K562 (cell line): ENCODE measurements at regions not wholly inside any gene's neighbourhood (a gene's known extent, or its start where the extent isn't known, plus 50 kb on each side); places are given as distances from the start of the nearest gene placed in this dataset.

Source experiments
- BHLHE40 ChIP-seq: IDR thresholded peaks from 2 replicates; pipeline ENCODE4 v1.6.1; 2011; ENCODE audit warnings: low read length, improper control_type of control experiment
- MEF2A ChIP-seq: IDR thresholded peaks from 2 replicates; pipeline ENCODE4 v1.6.1; 2011; ENCODE audit warnings: low read depth, mild to moderate bottlenecking, low read length, moderate library complexity; ENCODE audit not compliant: control insufficient read depth
- POLR2AphosphoS5 ChIP-seq: IDR thresholded peaks from 2 replicates; pipeline ENCODE4 v1.6.1; 2011; ENCODE audit warnings: mild to moderate bottlenecking, low read depth, low read length, moderate library complexity; ENCODE audit not compliant: control insufficient read depth, insufficient read depth
- TBP ChIP-seq: optimal IDR thresholded peaks from 2 replicates; pipeline ENCODE3; 2011; ENCODE audit warnings: low read depth, low read length, improper control_type of control experiment
- THRAP3 ChIP-seq: fragments of 450-650 bp; IDR thresholded peaks from 2 replicates; pipeline ENCODE4 v1.6.1; 2016; ENCODE audit warnings: mild to moderate bottlenecking, inconsistent platforms, borderline replicate concordance
- ZFPM2 ChIP-seq: fragments of 250-450 bp; sonication (Bioruptor Pico); IDR thresholded peaks from 2 replicates; pipeline ENCODE4 v1.5.1; 2022; ENCODE audit warnings: mild to moderate bottlenecking
- TF ChIP-seq, protein P1 (sequence below): IDR thresholded peaks from 2 replicates; pipeline ENCODE4 v1.6.1; 2016; ENCODE audit warnings: missing genetic modification characterization, missing compliant biosample characterization
- TF ChIP-seq, protein P2 (sequence below): fragments of 250-450 bp; sonication (Bioruptor Pico); IDR thresholded peaks from 2 replicates; pipeline ENCODE4 v1.5.0; 2021; ENCODE audit warnings: mild to moderate bottlenecking, moderate library complexity
- TF ChIP-seq, protein P3 (sequence below): fragments of 450-650 bp; formaldehyde crosslinking; IDR thresholded peaks from 2 replicates; pipeline ENCODE4 v1.4.0; 2020; ENCODE audit warnings: mild to moderate bottlenecking, mixed read lengths

DNA sequence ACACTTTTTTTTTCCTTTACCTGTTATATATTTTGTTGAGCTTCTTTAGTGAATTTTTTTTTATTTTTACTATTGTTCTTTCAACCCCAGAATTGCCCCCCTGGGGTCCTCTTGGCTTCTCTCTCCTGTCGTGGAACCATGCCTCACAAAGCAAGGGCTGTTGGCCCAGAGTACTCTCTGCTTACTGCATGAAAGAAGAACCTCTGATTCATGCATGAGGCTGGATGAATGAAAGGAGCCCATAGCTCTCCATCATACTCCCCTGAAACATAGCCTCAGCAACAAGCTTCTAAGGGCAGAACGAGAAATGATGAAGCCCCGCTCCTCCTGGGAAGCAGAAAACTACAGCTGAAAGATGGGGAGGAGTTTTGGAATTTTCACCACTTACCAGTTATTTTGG is 1441.0 kb downstream of the BRINP3 start (continued):
- TF ChIP-seq, protein P1, sequence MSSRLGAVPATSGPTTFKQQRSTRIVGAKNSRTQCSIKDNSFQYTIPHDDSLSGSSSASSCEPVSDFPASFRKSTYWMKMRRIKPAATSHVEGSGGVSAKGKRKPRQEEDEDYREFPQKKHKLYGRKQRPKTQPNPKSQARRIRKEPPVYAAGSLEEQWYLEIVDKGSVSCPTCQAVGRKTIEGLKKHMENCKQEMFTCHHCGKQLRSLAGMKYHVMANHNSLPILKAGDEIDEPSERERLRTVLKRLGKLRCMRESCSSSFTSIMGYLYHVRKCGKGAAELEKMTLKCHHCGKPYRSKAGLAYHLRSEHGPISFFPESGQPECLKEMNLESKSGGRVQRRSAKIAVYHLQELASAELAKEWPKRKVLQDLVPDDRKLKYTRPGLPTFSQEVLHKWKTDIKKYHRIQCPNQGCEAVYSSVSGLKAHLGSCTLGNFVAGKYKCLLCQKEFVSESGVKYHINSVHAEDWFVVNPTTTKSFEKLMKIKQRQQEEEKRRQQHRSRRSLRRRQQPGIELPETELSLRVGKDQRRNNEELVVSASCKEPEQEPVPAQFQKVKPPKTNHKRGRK, result no peak
- TF ChIP-seq MEF2A (no peak), TBP (no peak), THRAP3 (no peak), BHLHE40 (no peak), POLR2AphosphoS5 (no peak), ZFPM2 (no peak)
- TF ChIP-seq, protein P2, sequence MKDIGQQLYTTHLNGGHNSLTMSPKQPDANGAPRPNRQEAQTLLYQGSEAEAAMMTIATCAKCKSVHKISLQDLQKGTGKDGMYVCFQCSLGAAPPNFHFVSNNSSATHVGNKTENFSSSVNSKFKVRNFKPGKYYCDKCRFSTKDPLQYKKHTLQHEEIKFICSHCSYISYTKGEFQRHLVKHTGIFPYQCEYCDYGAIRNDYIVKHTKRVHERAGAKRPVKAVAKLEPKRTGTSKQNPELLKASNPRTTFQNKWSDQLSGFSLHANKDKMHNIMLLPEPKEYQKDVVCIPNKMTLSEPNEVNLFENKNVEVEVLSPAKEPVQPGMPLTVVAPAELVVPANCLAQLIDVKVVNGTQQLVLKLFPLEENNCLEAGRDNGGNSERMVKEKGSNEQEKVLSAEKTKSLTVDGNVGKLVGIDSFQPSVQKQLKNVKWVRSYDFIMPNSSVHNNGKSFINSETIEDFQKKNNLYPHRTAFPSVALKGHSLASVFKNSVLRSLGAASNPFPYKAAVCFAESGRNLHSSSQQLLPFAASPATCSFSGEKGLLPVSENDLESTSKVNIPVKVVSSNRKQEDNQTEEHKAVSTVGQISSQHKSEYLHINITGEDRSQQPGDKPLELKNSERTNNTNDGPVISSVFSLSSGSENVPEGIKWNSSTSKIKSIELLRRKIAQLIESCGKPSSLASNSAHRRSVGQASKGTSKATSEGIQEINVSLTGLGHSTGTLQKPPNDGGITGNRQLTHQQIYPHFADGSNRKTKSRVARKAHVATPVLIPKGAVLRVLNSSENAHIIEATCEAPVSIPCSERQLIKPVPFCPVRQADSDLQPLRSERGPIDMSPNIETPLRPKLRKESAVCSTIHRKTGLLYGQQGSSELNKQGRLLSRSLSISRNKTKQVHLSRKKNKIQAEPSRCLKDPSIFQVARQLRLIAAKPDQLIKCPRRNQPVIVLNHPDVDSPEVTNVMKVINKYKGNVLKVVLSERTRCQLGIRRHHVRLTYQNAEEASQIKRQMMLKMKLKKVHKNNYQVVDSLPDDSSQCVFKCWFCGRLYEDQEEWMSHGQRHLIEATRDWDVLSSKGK (CRISPR knock-in tag), result no peak
- TF ChIP-seq, protein P3, sequence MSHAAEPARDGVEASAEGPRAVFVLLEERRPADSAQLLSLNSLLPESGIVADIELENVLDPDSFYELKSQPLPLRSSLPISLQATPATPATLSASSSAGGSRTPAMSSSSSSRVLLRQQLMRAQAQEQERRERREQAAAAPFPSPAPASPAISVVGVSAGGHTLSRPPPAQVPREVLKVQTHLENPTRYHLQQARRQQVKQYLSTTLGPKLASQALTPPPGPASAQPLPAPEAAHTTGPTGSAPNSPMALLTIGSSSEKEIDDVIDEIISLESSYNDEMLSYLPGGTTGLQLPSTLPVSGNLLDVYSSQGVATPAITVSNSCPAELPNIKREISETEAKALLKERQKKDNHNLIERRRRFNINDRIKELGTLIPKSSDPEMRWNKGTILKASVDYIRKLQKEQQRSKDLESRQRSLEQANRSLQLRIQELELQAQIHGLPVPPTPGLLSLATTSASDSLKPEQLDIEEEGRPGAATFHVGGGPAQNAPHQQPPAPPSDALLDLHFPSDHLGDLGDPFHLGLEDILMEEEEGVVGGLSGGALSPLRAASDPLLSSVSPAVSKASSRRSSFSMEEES, result no peak
- TF ChIP-seq, all 486 proteins: peak for 0
